ENCODE measurements at regions not wholly inside any gene's neighbourhood (a gene's known extent, or its start where the extent isn't known, plus 50 kb on each side); places are given as distances from the start of the nearest gene placed in this dataset.
"Not testable (repeated sequence)": the region's sequence is repeated elsewhere in the genome, so short reads cannot be mapped to it uniquely, and the experiment has no call there.

GRCh38 chr5:125209650-125210049 is 463.2 kb upstream of the ZNF608 start:
- DNase-seq (ENCODE audit: low read depth) = no peak

GRCh38 chr5:125210242-125210947 is 464.0 kb upstream of the ZNF608 start:
- DNase-seq (ENCODE audit: low read depth) = no peak

GRCh38 chr5:125214080-125214479 is 467.6 kb upstream of the ZNF608 start:
- DNase-seq (ENCODE audit: low read depth) = no peak

- no peak for DNase-seq (ENCODE audit: low read depth)
These were observed 469.2 kb upstream of the ZNF608 start for GRCh38 chr5:125215593-125215992.

- DNase-seq (ENCODE audit: low read depth) = no peak
These were observed 473.3 kb upstream of the ZNF608 start for GRCh38 chr5:125219710-125220109.

- DNase-seq (ENCODE audit: low read depth) = no peak
These were observed 473.8 kb upstream of the ZNF608 start for GRCh38 chr5:125220284-125220683.

GRCh38 chr5:125222597-125223240 is 476.3 kb upstream of the ZNF608 start:
- no peak for DNase-seq (ENCODE audit: low read depth)

GRCh38 chr5:125225424-125225823 is 479.0 kb upstream of the ZNF608 start:
- DNase-seq (ENCODE audit: low read depth) = no peak

GRCh38 chr5:125226825-125227224 is 480.4 kb upstream of the ZNF608 start:
- no peak for DNase-seq (ENCODE audit: low read depth)

GRCh38 chr5:125227333-125228095 is 481.1 kb upstream of the ZNF608 start:
- no peak for DNase-seq (ENCODE audit: low read depth)

GRCh38 chr5:125228363-125229070 is 482.1 kb upstream of the ZNF608 start:
- DNase-seq (ENCODE audit: low read depth) = no peak

GRCh38 chr5:125229556-125229955 is 483.1 kb upstream of the ZNF608 start:
- no peak for DNase-seq (ENCODE audit: low read depth)

- DNase-seq (ENCODE audit: low read depth) = peak; percentile 73
These were observed 486.4 kb upstream of the ZNF608 start for GRCh38 chr5:125232779-125233230.

- no peak for DNase-seq (ENCODE audit: low read depth)
These were observed 487.5 kb upstream of the ZNF608 start for GRCh38 chr5:125233944-125234343.

GRCh38 chr5:125236007-125236406 is 489.6 kb upstream of the ZNF608 start:
- DNase-seq (ENCODE audit: low read depth) = no peak

GRCh38 chr5:125236981-125237380 is 490.5 kb upstream of the ZNF608 start:
- DNase-seq (ENCODE audit: low read depth) = no peak

- DNase-seq (ENCODE audit: low read depth) = no peak
These were observed 498.1 kb upstream of the ZNF608 start for GRCh38 chr5:125244531-125244930.

GRCh38 chr5:125245216-125245615 is 498.8 kb upstream of the ZNF608 start:
- DNase-seq (ENCODE audit: low read depth) = no peak

GRCh38 chr5:125249400-125249799 is 503.0 kb upstream of the ZNF608 start:
- no peak for DNase-seq (ENCODE audit: low read depth)

GRCh38 chr5:125251703-125252102 is 505.3 kb upstream of the ZNF608 start:
- DNase-seq (ENCODE audit: low read depth) = no peak

GRCh38 chr5:125253634-125254033 is 507.2 kb upstream of the ZNF608 start:
- DNase-seq (ENCODE audit: low read depth) = not testable (repeated sequence)

GRCh38 chr5:125254267-125254666 is 507.8 kb upstream of the ZNF608 start:
- DNase-seq (ENCODE audit: low read depth) = no peak
